Medulla oblongata (tissue), 1 donor: ENCODE measurements at regions not wholly inside any gene's neighbourhood (a gene's known extent, or its start where the extent isn't known, plus 50 kb on each side); places are given as distances from the start of the nearest gene placed in this dataset.
A peak's percentile ranks its signal among the peaks of the same experiment; 100 is the strongest.

ENCODE experiments used
- DNase-seq: peaks from one replicate; pipeline ENCODE4 v3.0.0-alpha.2; 2015; ENCODE audit errors: extremely low spot score

DNA sequence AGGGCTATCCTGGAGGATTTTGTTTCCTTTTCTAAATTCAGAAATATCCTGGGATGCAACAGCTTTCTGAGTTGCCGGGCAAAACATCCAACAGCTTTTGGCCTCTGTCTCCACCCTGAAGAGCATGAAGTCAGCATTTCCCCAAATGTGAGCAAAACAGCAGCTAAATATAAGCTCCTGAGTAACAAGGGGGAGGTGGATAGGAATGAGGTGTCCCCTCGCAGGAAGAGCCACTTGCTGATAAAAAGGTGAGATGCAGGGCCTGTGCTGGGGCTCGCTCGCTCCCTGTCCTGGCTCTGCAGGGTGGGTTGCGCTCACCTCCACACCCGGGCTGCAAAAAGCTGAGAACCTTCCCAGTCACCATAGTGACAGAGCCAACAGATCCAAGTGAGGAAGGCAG is 264.3 kb downstream of the ZEB1 start:
- no peak for DNase-seq

DNA sequence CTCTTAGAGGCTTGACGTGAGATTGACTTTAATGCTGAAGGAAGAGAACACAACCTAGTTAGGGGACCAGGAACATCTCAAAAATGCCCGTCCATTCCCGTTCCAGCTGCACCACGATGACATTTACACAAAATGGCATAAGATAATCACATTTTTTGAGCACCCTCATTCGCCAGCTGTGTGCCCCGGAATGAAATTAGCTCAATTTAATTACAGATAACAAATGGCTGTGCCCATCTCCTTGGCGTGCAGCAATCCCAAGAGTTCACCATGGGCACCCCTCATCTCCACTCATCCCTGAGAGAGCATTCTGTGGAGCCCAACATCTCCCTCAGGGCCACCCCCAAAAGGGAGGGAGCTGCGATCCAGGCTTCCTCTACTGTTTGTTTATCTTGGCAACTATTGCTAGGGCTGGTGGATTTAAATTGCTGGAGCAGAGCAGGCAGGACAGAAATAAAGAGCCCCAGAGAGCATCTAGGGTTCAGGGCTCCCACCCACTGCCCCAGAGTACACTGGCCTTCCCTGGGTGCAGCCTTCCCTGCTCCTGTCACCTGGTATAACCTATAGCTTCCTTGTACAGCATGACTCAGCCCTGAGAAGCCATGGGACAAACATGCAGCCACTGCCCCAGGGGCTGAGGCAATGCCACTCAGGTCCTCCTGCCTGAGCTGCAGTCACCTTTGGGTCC is 263.5 kb downstream of the ZEB1 start:
- no peak for DNase-seq

DNA sequence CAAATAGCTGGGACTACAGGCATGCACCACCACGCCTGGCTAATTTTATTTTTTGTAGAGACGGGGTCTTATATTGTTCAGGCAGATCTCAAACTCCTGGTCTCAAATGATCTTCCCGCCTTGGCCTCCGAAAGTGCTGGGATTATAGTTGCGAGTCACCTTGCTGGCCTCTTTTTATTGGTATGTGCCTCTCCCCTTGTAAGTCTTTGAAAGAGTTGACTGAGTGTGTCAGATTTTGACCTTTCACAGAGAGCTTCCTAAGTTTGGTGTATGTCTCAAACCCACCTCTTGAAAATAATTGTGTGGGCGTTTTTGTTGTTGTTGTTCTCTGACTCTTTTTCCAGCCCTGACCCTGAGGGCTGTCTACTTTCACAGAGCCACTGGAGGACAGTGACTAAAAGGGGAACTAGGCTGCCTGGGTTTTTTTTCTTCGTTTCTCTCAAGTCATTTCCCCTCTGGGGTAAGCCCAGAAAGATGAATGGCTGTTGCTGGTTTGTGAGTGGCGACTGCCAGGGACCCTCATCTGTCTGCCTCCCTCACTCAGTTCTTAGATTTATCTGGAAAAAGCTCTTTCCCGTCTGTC is 262.8 kb downstream of the ZEB1 start:
- DNase-seq = peak; percentile 74

DNA sequence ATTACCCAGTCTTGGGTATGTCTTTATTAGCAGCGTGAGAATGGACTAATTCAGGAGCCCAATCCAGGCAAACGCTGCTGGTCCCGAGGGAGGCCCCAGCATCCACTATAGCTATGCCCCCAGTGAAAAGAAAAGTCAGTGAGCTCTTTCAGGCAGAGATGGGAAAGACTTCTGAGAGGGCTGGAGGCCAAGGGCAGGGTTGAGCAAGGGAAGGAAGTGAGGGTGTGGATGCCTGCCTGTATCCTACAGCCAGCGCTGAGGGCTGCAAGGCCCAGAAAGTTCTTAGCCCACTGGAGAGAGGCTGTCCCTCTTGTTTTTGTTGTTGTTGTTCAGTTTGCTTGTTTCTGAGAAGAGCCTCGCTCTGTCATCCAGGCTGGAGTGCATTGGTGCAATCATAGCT is 261.6 kb downstream of the ZEB1 start:
- no peak for DNase-seq
